ENCODE measurements at regions not wholly inside any gene's neighbourhood (a gene's known extent, or its start where the extent isn't known, plus 50 kb on each side); places are given as distances from the start of the nearest gene placed in this dataset.

GRCh38 chr17:14595656-14596055 lies 294.8 kb downstream of the HS3ST3B1 start:
- Histone ChIP-seq H3K9ac (ENCODE audit: insufficient read depth, low read depth, low read length) (no peak overlapping the region), H3K9me3 (ENCODE audit: low read length) (no peaks in the 10 kb centered on the region), H3K4me1 (ENCODE audit: insufficient read depth, low read length) (no peaks in the 10 kb centered on the region), H3K4me3 (replicated peaks in 1 of 3; ENCODE audit: insufficient read depth in 1 of 3, low read depth in 2 of 3, low read length in 3 of 3) (no peak overlapping the region), H3K27ac (ENCODE audit: extremely low read length, insufficient read depth, low read length) (no peak overlapping the region), H3K27me3 (ENCODE audit: control insufficient read depth in 1 of 2, insufficient read depth in 2 of 2, low read length in 2 of 2) (no peaks in the 10 kb centered on the region), H3K36me3 (replicated peaks in 1 of 2; ENCODE audit: control insufficient read depth in 1 of 2, insufficient read depth in 2 of 2, low read length in 2 of 2) (no peaks in the 10 kb centered on the region; a peak in 1 of 5 replicates), H4K20me1 (ENCODE audit: insufficient read depth, low read length) (no peaks in the 10 kb centered on the region; the same call in 1 of the 2 replicates), H2AFZ (ENCODE audit: low read length) (no peak overlapping the region), H3K4me2 (ENCODE audit: low read depth, low read length) (no peak overlapping the region), H3K79me2 (ENCODE audit: insufficient read depth, low read length) (no peaks in the 10 kb centered on the region)
- ChIA-PET CTCF (ENCODE audit: low intra/inter-chr PET ratio, low total read pairs) (no interaction called here), POLR2A (no interaction called here)
- ATAC-seq, result no peak
- WGBS (ENCODE audit: low lambda C conversion rate), result 88% methylated on average over 6 of the region's 6 CpGs
- DNase-seq (ENCODE audit: low spot score), result no peak
- FAIRE-seq, result no peak
- BruUV-seq (replicated peaks), result no TSS peak
- intact Hi-C loops (cut with micrococcal nuclease; ENCODE audit: unreplicated experiment), result no loop called here
- TF ChIP-seq ZNF775 (CRISPR knock-in tag; IDR thresholded peaks at IDR 0.05; ENCODE audit: borderline replicate concordance), result no peak
- TF ChIP-seq POGZ (CRISPR knock-in tag; IDR thresholded peaks at IDR 0.05), result no peak
- TF ChIP-seq TOE1 (CRISPR knock-in tag; IDR thresholded peaks at IDR 0.05), result no peak
- no peak for TF ChIP-seq ZNF101 (CRISPR knock-in tag; IDR thresholded peaks at IDR 0.05; ENCODE audit: borderline replicate concordance, low read depth)
- no peak for TF ChIP-seq ARID2 (CRISPR knock-in tag; IDR thresholded peaks at IDR 0.05; ENCODE audit: borderline replicate concordance)
- TF ChIP-seq SSRP1 (CRISPR knock-in tag; IDR thresholded peaks at IDR 0.05), result no peak
- TF ChIP-seq, protein P1, sequence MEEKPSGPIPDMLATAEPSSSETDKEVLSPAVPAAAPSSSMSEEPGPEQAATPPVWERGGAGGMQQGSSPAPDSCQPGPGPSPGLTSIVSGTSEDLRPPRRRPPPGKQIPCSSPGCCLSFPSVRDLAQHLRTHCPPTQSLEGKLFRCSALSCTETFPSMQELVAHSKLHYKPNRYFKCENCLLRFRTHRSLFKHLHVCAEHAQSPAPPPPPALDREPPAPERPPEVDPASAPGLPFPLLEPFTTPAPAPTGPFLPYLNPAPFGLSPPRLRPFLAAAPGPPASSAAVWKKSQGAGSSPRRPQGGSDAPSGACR (CRISPR knock-in tag; IDR thresholded peaks at IDR 0.05), result no peak
- TF ChIP-seq ZNF317 (CRISPR knock-in tag; IDR thresholded peaks at IDR 0.05), result no peak
- TF ChIP-seq CBX1 (IDR thresholded peaks at IDR 0.05; ENCODE audit: low read depth), result no peak
- in situ Hi-C loops (cut with HindIII; ENCODE audit: extremely low pct_ligation_motif_present, low pct_unique_long_range_greater_than_20kb), result no loop called here

DNA sequence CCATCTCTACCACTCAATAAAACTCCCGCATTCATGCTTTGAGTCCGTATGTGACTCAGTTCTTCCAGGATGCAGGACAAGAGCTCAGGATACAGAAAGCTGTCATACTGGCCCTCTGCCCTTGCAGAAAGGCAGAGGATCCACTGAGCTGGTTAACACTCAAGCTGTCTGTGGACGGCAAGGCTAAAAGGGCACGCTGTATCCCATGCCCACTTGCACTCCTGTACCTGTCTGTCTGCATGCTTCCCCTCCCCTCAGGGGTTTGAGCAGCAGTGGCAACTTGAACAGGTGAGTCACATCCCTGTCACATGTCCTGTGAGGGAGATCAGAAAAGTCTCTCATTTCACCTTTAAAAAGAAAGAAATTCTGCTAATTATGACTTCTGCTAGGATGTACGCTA lies 293.8 kb downstream of the HS3ST3B1 start:
- 96% methylated on average over 5 of the region's 5 CpGs for WGBS (ENCODE audit: low lambda C conversion rate)
- TF ChIP-seq BCL3 (CRISPR knock-in tag; IDR thresholded peaks at IDR 0.05), result no peak
- TF ChIP-seq RAD21 (CRISPR knock-in tag; IDR thresholded peaks at IDR 0.05), result no peak
- no peak for TF ChIP-seq TAF1 (CRISPR knock-in tag; IDR thresholded peaks at IDR 0.05)
- TF ChIP-seq, protein P2, sequence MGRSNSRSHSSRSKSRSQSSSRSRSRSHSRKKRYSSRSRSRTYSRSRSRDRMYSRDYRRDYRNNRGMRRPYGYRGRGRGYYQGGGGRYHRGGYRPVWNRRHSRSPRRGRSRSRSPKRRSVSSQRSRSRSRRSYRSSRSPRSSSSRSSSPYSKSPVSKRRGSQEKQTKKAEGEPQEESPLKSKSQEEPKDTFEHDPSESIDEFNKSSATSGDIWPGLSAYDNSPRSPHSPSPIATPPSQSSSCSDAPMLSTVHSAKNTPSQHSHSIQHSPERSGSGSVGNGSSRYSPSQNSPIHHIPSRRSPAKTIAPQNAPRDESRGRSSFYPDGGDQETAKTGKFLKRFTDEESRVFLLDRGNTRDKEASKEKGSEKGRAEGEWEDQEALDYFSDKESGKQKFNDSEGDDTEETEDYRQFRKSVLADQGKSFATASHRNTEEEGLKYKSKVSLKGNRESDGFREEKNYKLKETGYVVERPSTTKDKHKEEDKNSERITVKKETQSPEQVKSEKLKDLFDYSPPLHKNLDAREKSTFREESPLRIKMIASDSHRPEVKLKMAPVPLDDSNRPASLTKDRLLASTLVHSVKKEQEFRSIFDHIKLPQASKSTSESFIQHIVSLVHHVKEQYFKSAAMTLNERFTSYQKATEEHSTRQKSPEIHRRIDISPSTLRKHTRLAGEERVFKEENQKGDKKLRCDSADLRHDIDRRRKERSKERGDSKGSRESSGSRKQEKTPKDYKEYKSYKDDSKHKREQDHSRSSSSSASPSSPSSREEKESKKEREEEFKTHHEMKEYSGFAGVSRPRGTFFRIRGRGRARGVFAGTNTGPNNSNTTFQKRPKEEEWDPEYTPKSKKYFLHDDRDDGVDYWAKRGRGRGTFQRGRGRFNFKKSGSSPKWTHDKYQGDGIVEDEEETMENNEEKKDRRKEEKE (IDR thresholded peaks at IDR 0.05), result no peak
- TF ChIP-seq ISL2 (CRISPR knock-in tag; IDR thresholded peaks at IDR 0.05), result no peak
- no peak for TF ChIP-seq HNRNPLL (IDR thresholded peaks at IDR 0.05; ENCODE audit: low read depth, low read length, poor library complexity, severe bottlenecking)

More for the DNA sequence above, 293.8 kb downstream of the HS3ST3B1 start:
- no peaks in the 10 kb centered on the region for H3K27me3 ChIP-seq (ENCODE audit: control insufficient read depth in 1 of 2, insufficient read depth in 2 of 2, low read length in 2 of 2)
- intact Hi-C loops (cut with micrococcal nuclease; ENCODE audit: unreplicated experiment), result no loop called here
- CTCF ChIA-PET (ENCODE audit: low intra/inter-chr PET ratio, low total read pairs), result no interaction called here
- H4K20me1 ChIP-seq (ENCODE audit: insufficient read depth, low read length), result no peaks in the 10 kb centered on the region; the same call in 1 of the 2 replicates
- DNase-seq (ENCODE audit: low spot score), result no peak
- no peak for ATAC-seq
- no peak overlapping the region for H3K9ac ChIP-seq (ENCODE audit: insufficient read depth, low read depth, low read length)
- H3K4me1 ChIP-seq (ENCODE audit: insufficient read depth, low read length), result no peaks in the 10 kb centered on the region
- BruUV-seq (replicated peaks), result no TSS peak
- no peaks in the 10 kb centered on the region; a peak in 1 of 5 replicates for H3K36me3 ChIP-seq (replicated peaks in 1 of 2; ENCODE audit: control insufficient read depth in 1 of 2, insufficient read depth in 2 of 2, low read length in 2 of 2)
- POLR2A ChIA-PET, result no interaction called here
- no peak overlapping the region for H3K27ac ChIP-seq (ENCODE audit: extremely low read length, insufficient read depth, low read length)
- H3K79me2 ChIP-seq (ENCODE audit: insufficient read depth, low read length), result no peaks in the 10 kb centered on the region
- H3K9me3 ChIP-seq (ENCODE audit: low read length), result no peaks in the 10 kb centered on the region
- H3K4me3 ChIP-seq (replicated peaks in 1 of 3; ENCODE audit: insufficient read depth in 1 of 3, low read depth in 2 of 3, low read length in 3 of 3), result no peak overlapping the region
- no peak overlapping the region for H3K4me2 ChIP-seq (ENCODE audit: low read depth, low read length)
- FAIRE-seq, result no peak
- no peak overlapping the region for H2AFZ ChIP-seq (ENCODE audit: low read length)
- in situ Hi-C loops (cut with HindIII; ENCODE audit: extremely low pct_ligation_motif_present, low pct_unique_long_range_greater_than_20kb), result no loop called here

All from HepG2 (cell line).